ENCODE measurements at regions not wholly inside any gene's neighbourhood (a gene's known extent, or its start where the extent isn't known, plus 50 kb on each side); places are given as distances from the start of the nearest gene placed in this dataset.

DNA sequence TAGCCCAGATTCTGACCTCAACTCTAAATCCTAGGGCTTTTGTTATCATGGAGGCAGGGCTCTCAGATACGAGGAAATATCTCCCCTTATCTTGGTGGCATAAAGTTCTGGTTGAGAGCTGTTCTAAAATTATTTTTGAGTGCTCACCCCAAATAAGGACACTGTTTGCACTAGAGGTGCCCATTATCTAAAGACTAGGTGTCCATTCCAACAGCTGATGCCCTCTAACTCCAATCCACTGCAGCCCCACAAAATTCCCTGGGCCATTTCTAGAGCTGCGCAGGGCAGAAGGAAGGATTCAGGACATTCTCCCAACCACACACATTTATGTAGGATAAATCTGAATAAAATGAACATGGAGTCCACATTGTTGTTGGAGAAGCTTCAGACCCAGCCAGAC lies 301.9 kb downstream of the FGFR2 start:
- DNase-seq (ENCODE audit: low read depth, low spot score), result no peak

DNA sequence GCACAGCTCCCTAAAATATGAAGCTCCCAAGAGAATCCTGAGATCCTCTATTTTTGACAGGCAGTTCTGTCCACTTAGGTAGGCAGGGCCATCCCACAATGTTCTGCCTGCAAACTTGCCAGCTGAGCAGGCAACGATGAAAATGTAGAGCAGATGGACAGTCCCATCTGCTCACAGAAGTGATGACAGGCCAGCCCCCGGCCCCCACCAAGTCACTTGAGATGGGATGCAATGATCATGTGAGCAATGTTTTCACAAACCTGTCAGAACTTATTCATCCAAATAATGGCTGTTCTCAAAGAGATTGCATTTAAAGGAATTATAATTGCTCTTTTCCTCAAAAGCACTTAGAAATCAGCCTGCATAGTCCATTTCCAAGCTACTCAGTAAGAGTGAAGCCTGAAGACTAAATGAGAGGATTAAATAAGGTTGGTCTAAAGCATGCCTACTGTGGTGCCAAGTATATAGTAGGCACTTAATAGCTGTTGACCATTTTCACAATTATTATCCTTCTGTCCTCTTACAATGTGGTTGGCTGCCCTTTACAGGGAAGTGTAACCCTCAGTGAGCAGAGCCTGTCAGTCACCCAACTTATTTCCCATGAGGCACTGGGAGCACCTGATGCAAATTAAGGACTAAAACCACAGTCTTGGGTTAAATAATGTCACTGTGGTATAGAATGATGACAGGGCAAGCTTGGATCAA lies 301.2 kb downstream of the FGFR2 start:
- no peak overlapping the region for H3K4me3 ChIP-seq (ENCODE audit: low read length)
- no peak for DNase-seq (ENCODE audit: low read depth, low spot score)

More for the DNA sequence above, 301.9 kb downstream of the FGFR2 start:
- no peak overlapping the region for H3K4me3 ChIP-seq (ENCODE audit: low read length)

DNA sequence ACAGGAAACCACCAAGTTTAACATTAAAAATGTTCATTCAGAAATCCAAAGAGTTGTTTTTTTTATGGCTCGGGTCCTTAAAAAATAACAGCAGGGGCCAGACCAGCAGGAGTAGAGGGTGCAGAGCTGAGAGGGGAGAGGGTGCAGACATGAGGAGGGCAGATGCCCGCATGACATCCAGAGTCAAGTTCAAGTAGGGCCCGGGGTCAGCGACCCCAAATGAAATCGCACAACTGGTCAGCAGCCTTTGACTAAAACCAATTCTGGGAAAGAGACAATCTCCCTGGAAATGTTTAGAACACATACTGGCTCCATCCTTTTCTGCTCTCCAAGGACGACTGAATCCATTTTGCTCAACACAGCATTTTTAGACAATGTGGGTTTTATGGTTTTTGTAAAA lies 297.5 kb downstream of the FGFR2 start:
- no peak overlapping the region for H3K4me3 ChIP-seq (ENCODE audit: low read length)
- no peak for DNase-seq (ENCODE audit: low read depth, low spot score)

DNA sequence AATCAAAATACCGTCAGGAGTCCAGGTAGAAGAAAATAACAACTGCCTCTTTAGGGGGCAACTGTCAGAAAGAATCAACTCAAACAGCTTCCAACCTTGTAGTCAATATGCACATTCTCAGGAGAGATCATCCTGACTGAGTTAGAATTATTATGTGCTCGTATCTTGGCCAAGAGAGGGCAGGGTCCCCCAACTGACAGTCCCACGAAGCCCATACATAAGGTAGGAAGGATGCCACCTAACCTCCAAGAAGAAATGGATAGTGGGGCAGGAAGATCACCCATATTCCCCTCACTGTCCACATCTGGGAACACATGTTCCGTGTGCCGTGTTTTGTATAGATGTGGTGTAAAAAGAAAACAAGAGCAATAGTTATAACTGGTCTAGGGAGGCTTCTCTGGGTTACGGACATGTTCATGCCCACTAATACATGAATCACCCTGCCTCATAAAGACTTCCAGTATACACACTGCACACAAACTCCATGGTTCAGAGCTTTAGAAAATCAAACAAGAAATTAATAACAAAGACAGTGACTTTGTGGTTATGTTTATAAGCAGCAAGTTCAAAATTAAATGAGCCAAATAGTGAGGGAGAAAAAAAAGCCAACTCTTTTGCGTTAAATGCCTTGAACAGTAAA lies 295.6 kb downstream of the FGFR2 start:
- DNase-seq (ENCODE audit: low read depth, low spot score), result no peak
- H3K4me3 ChIP-seq (ENCODE audit: low read length), result no peak overlapping the region

DNA sequence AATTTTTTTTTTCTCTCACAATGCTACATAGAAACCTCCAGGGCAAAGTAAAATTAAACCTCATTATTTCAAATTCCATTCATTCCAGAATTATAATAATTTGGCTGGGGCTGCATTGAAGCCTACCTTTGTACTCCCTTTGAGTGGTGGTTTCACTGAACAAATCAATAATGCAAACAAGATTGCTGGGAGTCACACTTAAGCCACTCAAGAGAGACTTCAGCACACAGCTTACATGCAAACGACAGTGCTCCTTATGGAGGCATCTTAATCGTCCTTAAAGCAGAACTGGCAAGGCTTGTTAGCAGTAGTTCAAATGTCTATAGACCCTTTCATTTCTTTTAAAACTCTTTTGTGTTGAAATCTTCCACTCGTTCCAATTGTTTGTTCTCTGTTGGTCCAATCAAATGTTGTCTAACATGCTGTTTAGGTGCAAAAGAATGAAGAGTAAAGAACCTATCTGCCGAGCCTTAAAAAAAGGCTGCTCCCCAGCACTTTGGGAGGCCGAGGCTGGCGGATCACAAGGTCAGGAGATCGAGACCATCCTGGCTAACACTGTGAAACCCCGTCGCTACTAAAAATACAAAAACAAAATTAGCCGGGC lies 294.9 kb downstream of the FGFR2 start:
- no peak overlapping the region for H3K4me3 ChIP-seq (ENCODE audit: low read length)
- no peak for DNase-seq (ENCODE audit: low read depth, low spot score)

DNA sequence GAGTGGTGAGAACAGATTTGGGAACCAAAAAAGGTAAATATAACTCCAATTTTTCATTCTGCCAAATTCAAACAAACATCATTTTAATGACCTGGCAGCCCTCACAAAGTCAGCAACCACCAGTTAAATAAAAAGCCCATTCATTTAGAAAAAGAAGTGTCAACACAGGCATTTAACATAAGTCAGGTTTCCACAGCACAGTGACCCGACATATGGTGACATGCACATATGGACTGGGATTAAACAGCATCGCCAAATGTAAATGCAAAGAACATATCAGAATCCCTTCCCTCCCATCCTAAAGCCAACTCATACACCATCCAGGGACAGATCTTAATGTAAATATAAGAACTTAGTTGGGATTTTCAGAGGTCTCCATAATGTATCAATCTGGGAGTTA lies 293.2 kb downstream of the FGFR2 start:
- no peak for DNase-seq (ENCODE audit: low read depth, low spot score)
- H3K4me3 ChIP-seq (ENCODE audit: low read length), result no peak overlapping the region

DNA sequence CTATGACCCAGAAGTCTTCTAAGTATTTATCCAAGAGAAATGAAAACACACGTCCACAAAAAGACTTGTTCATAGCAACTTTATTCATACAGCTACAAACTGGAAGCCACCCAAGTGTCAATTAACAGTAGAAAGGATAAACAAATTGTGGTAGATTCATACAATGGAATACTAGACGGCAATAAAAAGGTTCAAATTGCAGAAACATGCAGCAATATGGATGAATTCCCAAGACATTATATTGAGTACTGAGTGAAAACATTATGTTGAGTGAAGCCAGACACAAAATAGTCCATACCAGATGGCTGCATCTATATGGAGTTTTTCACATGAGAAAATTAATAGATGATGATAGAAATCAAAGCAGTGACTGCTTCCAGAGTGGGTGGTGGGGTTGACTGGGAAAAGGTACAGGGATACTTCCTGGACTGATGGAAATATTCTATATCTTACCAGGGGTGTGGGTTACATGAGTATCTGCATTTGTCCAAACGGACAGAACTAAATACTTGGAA lies 292.0 kb downstream of the FGFR2 start:
- no peak overlapping the region for H3K4me3 ChIP-seq (ENCODE audit: low read length)
- DNase-seq (ENCODE audit: low read depth, low spot score), result no peak

DNA sequence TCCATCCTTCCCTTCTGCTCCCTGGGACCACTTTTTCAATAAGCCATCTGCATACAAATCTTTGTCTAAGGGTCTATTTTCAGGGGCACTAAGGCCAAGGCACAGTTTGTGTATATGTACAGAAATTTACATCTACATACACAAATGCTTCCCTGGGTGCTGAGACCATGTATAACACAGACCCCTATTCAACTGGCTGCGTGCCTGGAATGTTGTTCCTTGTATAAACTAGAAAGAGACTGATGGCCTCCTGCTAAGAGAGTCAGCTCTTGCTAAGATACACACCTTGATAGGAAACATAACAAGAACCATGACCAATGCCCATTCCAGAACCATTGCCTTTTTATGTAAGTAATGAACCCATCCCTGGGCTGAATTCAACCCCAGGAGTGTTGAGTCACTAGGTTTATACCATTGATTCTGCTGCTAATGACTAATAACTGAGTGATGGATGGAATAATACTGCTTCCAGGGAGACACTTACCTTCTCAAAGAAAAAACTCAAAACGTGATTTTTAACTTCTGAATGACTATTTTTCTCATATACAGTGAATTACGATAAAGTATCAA lies 290.7 kb downstream of the FGFR2 start:
- H3K4me3 ChIP-seq (ENCODE audit: low read length), result no peak overlapping the region
- no peak for DNase-seq (ENCODE audit: low read depth, low spot score)

DNA sequence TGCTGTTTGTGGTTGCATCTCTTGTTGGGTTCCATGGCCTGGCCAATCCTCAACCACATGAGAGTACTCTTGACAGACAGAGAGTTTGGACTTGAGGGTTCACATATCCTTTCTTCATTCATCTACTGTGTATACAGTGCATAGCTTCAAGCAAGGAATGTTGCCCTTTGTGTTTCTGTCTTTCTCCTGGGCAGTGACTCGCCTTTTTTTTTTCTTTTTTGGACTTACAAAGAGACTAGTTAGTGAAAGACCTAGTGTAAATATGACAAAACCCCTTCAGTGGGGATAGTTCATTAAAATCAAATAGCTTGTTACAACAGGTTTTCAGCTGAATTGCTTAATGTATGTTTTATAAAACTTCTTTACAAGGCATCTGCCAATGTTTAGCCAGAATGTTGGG lies 290.2 kb downstream of the FGFR2 start:
- H3K4me3 ChIP-seq (ENCODE audit: low read length), result no peak overlapping the region
- DNase-seq (ENCODE audit: low read depth, low spot score), result no peak

DNA sequence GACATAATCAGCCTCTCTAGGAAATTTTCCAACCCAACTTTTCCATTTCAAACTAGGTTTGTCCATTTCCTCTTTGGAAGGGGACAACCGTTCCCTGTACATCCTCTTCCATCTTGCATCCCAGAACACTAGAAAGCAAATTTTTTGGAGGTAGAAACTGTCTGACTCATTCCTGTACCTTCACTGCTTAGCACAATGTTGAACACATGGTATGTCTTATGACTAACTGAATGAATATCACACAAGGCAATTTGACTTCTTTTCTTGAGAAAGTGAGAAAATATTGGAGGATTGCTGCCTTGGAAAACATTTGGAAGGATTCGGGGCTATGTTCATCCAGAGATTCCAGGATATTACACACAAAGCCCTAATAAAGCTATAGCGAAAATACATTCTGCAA lies 289.1 kb downstream of the FGFR2 start:
- no peak for DNase-seq (ENCODE audit: low read depth, low spot score)
- H3K4me3 ChIP-seq (ENCODE audit: low read length), result no peak overlapping the region

DNA sequence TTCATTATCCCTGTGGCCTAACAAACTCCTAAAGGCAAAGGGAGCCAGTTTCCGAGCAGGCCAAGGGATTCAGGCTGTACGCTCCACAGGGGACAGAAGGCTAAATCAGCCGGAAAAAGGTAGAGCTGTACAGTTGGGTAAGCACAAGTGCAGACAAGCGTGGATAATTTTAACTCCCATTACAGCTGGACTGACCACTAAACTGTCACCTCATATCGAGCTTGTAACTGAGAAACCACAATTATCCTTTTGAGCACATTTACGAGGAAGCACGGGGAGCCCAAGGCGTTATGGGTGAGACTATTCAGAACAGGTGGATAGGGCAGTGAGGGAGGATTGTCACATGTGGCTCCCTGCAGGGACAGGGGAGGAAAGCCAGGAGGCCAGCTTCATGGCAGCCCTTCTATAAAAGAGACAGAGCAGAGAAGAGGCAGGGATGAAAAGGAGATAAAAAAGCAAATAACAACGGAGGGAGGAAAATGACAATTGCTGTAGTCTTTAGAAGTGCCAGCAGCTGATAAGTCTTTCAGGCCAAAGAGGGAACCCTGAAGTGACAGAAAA lies 288.0 kb downstream of the FGFR2 start:
- DNase-seq (ENCODE audit: low read depth, low spot score), result no peak
- no peak overlapping the region for H3K4me3 ChIP-seq (ENCODE audit: low read length)

DNA sequence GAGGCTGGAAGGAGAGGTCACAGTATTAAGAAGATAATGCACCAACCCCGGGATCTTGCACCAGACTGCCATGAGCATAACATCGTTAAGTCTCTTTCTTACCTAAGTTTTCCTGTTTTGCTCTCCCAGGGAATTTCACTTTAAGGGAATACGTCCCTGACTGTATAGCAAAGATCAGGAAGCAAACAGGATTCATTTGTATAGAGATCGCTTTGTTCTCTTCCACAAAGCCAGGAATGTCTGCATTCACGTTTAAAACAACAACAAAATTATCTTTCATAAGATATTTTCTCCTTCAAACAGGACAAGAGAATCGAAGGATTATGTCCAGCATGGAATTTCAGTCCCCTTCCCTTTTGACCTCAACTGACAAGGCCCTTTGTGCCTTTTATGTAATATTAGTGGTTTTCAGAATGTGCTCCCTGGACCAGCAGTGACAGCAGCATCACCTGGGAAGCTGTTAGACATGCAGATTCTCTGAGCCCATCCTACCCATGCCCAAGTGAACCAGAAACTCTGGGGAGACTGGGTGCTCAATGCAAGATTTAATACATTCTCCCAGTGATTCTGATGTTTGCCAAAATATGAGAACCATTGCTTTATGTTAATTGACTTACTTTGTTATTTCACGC lies 286.3 kb downstream of the FGFR2 start:
- H3K4me3 ChIP-seq (ENCODE audit: low read length), result no peak overlapping the region
- DNase-seq (ENCODE audit: low read depth, low spot score), result no peak

DNA sequence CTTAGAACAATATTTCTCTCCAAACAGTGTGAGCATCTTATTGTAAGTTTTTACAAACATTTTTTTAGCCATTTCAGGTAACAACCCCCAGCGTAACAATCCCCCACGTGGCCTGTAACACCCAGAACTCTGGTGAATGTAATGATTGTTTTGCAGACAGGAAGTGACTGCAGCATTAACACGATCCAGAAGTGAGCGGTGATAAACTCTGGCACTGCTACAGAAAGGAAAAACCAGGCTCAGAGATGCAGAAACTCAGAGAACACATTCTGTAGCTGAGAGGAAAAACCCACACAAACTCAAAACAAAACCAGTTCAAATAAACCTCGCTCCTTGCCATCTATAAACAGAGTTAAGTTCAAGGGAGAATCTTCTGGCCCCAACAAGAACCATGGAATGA lies 285.7 kb downstream of the FGFR2 start:
- no peak for DNase-seq (ENCODE audit: low read depth, low spot score)
- no peak overlapping the region for H3K4me3 ChIP-seq (ENCODE audit: low read length)

DNA sequence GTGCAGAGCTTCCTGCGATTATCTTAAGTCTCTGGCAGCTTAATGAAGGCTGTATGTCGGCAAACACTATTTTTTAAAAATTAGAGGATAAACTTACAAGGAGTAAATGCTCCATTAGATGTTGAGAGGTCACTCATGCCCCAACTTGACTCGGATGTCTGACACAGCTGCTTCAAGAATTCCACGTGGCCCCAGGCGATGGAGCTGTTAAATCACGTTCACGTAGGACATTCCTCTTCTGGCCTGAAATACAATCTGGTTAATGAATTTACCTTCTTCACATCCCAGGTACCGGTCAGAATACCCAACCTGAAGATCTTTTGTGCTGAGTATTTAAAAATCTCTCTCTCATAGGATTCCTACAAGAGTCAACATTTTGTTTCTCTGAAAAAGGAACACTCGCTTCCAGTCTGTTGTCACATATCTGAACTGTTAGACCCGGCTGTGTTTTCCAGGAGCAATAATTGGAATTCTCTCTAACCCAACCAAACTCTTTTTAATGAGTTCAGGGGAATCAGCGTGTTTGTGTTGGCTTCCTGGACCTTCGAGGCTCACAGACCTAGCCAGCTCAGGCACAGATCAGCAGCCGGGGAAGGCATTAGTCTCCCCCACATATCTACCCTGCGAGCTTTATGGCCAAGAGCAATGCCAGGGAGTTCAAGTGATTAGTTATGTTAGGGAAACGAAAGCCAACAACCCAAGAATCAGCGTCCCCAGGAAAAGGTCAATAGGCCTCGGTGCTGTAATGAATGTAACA lies 284.9 kb downstream of the FGFR2 start:
- no peak overlapping the region for H3K4me3 ChIP-seq (ENCODE audit: low read length)
- no peak for DNase-seq (ENCODE audit: low read depth, low spot score)

DNA sequence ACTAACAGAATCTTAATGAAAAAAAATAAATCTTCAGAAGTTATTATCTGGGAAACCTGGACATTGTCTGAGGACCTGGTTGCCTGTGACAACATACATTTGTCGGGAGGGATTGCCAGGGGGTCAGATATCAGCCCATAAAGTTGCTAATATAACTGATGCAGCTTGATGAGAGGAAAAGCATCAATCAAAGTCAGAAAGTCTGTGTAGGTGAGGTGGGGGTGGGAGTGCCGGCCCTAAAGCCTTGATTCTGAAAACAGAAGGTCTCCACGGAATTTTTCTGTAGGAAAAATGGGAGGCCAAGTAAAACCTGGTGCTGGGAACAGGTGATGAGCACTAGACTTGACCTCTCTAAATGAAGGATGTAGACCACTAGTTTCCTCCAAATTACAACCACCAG lies 281.8 kb downstream of the FGFR2 start:
- DNase-seq (ENCODE audit: low read depth, low spot score), result no peak
- H3K4me3 ChIP-seq (ENCODE audit: low read length), result no peak overlapping the region

DNA sequence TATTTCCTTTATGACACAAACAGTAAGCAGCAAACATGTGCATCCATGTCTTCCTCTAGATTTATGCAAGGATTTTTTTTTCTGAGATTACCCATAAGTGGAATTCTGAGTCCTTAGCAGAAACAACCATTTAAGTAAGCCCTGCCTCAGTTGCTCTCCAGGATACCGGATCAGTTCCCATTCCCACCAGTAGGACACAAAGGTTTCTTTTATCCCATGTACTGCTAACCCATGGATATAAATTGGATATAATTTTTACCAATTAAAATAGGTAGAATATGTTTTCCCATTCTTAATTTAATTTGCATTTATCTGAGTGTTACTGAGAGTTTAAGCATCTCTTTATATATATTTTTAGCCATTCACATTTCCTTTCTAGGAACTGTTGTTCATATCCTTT lies 280.9 kb downstream of the FGFR2 start:
- H3K4me3 ChIP-seq (ENCODE audit: low read length), result no peak overlapping the region
- no peak for DNase-seq (ENCODE audit: low read depth, low spot score)

DNA sequence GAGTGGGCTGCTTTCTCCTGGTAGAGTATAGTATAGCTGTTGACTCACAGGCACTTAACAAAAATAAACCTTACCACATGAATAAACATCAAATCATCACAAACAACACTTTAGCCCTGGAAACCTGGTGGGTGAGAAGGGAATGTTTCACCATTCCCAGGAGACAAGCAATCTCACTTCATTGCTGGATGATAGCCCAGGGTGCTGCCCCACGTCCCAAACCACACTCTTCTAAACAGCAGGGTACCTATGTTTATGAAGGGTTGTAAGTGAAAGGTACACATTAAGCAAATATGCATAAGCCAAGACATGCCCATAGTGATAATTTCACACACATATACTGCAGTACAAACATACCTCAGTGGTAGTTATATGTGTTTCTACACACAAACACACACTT lies 276.2 kb downstream of the FGFR2 start:
- H3K4me3 ChIP-seq (ENCODE audit: low read length), result no peak overlapping the region
- DNase-seq (ENCODE audit: low read depth, low spot score), result no peak

DNA sequence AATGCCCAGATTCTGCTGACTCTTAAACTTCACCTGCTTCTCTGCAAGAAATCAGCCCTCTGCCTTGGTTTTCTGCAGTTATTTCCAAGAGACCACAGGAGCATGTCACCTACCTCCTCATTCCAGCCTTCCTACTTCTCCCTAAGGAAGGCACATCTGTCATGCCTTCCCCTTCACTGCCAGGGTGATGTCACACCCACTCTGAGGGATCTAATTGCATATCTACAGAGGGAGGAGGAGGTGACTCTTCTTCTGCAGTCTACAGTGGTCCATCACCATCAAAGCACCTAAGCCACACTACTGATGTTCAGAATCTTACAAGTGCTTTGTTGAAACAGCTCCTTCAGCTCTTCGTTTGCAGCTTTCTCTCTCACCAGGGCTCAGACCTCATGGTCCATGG lies 275.5 kb downstream of the FGFR2 start:
- H3K4me3 ChIP-seq (ENCODE audit: low read length), result no peak overlapping the region
- DNase-seq (ENCODE audit: low read depth, low spot score), result no peak

DNA sequence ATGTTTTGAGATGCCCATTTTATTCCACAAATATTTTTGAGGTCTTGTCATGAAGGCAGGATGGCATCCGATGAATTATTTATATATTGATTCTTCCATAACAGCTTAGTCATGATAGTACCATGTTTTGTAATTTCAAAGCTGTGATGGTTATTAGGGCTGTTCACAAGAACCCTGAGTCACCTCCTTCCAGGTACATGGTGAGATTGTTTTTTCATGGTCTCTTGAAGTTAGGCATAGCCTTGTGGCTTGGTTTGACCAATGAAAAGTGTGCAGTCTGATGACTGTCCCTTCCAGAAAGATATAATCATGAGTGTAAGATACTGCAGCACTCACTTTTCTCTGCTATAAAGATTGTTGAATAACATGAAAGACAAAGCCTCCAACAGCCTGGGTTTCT lies 274.8 kb downstream of the FGFR2 start:
- H3K4me3 ChIP-seq (ENCODE audit: low read length), result no peak overlapping the region
- no peak for DNase-seq (ENCODE audit: low read depth, low spot score)

All from Jurkat, Clone E6-1 (cell line).